C4-2B (cell line): ENCODE measurements at regions not wholly inside any gene's neighbourhood (a gene's known extent, or its start where the extent isn't known, plus 50 kb on each side); places are given as distances from the start of the nearest gene placed in this dataset.

Source experiments
- ZFX ChIP-seq: fragments of 450-650 bp; IDR thresholded peaks from 2 replicates; pipeline ENCODE4 v1.6.1; 2017
- TF ChIP-seq, protein P1 (sequence below): fragments of 450-650 bp; conservative IDR thresholded peaks from 2 replicates; pipeline ENCODE4 v1.5.1; 2017; ENCODE audit warnings: mild to moderate bottlenecking

DNA sequence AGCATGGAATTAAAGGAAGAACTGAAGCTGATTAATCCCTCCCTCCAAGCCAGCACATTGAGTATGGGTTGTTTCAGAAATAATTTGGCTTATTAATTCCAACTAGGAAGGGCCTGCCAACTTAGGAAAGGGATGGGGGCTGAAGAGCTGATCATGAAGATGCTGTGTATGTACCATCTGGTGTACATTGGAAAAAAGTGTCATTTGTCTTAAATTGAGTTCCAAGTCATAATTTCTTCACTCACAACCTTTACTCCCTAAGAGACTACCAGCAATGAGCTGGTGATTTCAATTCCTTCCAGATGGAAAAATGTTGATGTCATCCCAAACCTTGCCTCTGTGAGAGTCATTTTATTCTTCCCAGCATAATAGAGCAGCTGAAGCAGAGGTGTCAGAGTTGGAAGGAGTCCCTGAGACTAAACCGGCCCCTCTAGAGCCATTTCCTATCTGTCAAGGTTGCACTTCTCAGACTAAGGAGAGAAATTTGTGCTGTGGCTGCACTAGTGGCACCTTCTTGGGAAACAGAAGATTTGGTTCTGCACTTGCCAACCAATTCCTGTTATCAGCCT is 79.4 kb downstream of the GTPBP8 start:
- TF ChIP-seq, protein P1, sequence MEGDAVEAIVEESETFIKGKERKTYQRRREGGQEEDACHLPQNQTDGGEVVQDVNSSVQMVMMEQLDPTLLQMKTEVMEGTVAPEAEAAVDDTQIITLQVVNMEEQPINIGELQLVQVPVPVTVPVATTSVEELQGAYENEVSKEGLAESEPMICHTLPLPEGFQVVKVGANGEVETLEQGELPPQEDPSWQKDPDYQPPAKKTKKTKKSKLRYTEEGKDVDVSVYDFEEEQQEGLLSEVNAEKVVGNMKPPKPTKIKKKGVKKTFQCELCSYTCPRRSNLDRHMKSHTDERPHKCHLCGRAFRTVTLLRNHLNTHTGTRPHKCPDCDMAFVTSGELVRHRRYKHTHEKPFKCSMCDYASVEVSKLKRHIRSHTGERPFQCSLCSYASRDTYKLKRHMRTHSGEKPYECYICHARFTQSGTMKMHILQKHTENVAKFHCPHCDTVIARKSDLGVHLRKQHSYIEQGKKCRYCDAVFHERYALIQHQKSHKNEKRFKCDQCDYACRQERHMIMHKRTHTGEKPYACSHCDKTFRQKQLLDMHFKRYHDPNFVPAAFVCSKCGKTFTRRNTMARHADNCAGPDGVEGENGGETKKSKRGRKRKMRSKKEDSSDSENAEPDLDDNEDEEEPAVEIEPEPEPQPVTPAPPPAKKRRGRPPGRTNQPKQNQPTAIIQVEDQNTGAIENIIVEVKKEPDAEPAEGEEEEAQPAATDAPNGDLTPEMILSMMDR = no peak
- no peak for TF ChIP-seq ZFX
